Duodenal mucosa (tissue), 2 donors: ENCODE measurements at regions not wholly inside any gene's neighbourhood (a gene's known extent, or its start where the extent isn't known, plus 50 kb on each side); places are given as distances from the start of the nearest gene placed in this dataset.

ENCODE experiments used
- H3K27ac ChIP-seq: one replicate; pipeline ENCODE4 v1.7.0; 2013; ENCODE audit warnings: low read depth, low read length
- H3K27me3 ChIP-seq, 2 donors: one replicate each; pipeline ENCODE4 v1.7.0; 2013; ENCODE audit warnings: low read length in 2 of 2, control low read depth in 1 of 2; ENCODE audit not compliant: insufficient read depth in 2 of 2, control insufficient read depth in 1 of 2
- H3K36me3 ChIP-seq, 2 donors: one replicate each; pipeline ENCODE4 v1.7.0; 2013; ENCODE audit warnings: low read length in 2 of 2, control low read depth in 1 of 2; ENCODE audit not compliant: insufficient read depth in 2 of 2, control insufficient read depth in 1 of 2
- H3K4me1 ChIP-seq, 2 donors: one replicate each; pipeline ENCODE4 v1.7.0; 2013; ENCODE audit warnings: low read length in 2 of 2, control low read depth in 1 of 2; ENCODE audit not compliant: insufficient read depth in 2 of 2, control insufficient read depth in 1 of 2
- H3K4me3 ChIP-seq, 2 donors: one replicate each; pipeline ENCODE4 v1.7.0; 2013; ENCODE audit warnings: low read length in 2 of 2, low read depth in 1 of 2
- H3K9ac ChIP-seq, 2 donors: one replicate each; pipeline ENCODE4 v1.7.0; 2013; ENCODE audit warnings: low read length in 2 of 2, low read depth in 1 of 2
- H3K9me3 ChIP-seq, 2 donors: one replicate each; pipeline ENCODE4 v1.7.0; 2013; ENCODE audit warnings: low read length in 2 of 2, control low read depth in 1 of 2; ENCODE audit not compliant: control insufficient read depth in 1 of 2

DNA sequence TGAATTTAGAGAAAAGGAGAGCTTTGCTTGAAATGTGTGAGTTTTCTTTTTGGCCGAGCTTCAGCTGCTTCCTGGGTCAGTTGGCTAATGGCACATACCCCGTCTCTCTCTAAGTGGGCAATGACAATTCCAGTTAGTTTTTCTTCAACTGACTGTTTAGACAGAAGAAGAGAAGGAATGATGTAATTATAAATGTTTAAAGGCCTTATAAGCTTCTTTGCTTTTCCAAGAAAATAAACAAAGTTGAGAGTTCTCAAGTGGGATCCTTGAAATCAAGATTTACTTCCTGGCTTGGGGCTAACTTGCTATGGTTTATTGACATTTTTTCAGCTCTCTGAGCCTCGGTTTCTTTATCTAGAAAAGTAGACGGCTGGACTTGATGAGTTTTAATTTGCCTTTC, 794.9 kb upstream of the ACVR2A start:
- H3K27me3 ChIP-seq = no peaks in the 10 kb centered on the region
- H3K9me3 ChIP-seq = peaks cover 0 to 2% of the 10 kb centered on the region in 2 donors
- no peak overlapping the region for H3K27ac ChIP-seq
- H3K36me3 ChIP-seq = no peaks in the 10 kb centered on the region
- H3K4me3 ChIP-seq = no peak overlapping the region
- H3K9ac ChIP-seq = no peak overlapping the region
- peaks cover 0 to 6% of the 10 kb centered on the region in 2 donors for H3K4me1 ChIP-seq

GRCh38 chr2:147046473-147046872, 798.4 kb upstream of the ACVR2A start:
- Histone ChIP-seq H3K9me3 (no peaks in the 10 kb centered on the region), H3K27me3 (no peaks in the 10 kb centered on the region), H3K4me1 (peaks cover 0 to 14% of the 10 kb centered on the region in 2 donors), H3K4me3 (no peak overlapping the region), H3K9ac (no peak overlapping the region), H3K27ac (no peak overlapping the region), H3K36me3 (no peaks in the 10 kb centered on the region)

DNA sequence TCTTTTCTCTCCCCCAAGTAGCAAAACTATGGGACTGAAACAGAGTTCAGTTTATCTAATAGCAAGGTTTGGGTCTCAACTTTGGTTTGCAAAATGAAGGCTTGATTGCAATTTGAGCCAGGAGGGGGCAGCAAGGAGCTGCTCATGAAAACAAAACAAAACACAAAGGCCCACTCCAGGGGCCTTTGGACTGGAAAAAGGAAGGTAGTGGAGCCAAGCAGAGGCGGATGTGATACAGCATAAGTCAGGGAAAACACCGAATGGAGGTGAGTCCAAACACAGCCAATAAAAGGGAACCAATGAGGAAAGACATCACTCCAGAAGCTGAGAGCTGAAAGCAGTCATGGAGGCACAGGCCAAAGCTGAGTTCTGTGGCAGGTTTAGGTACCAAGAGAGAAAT, 799.7 kb upstream of the ACVR2A start:
- Histone ChIP-seq H3K9me3 (no peaks in the 10 kb centered on the region), H3K9ac (no peak overlapping the region), H3K4me1 (peaks cover 6 to 19% of the 10 kb centered on the region in 2 donors), H3K36me3 (no peaks in the 10 kb centered on the region), H3K27ac (no peak overlapping the region), H3K4me3 (no peak overlapping the region), H3K27me3 (no peaks in the 10 kb centered on the region)

GRCh38 chr2:147041121-147041494, 803.7 kb upstream of the ACVR2A start:
- H3K27ac ChIP-seq = no peak overlapping the region
- no peaks in the 10 kb centered on the region for H3K27me3 ChIP-seq
- H3K9me3 ChIP-seq = no peaks in the 10 kb centered on the region
- peaks cover 10 to 30% of the 10 kb centered on the region in 2 donors for H3K4me1 ChIP-seq
- no peak overlapping the region for H3K9ac ChIP-seq
- no peak overlapping the region for H3K4me3 ChIP-seq
- no peaks in the 10 kb centered on the region for H3K36me3 ChIP-seq

GRCh38 chr2:147040298-147041120, 804.3 kb upstream of the ACVR2A start:
- Histone ChIP-seq H3K36me3 (no peaks in the 10 kb centered on the region), H3K27me3 (no peaks in the 10 kb centered on the region), H3K27ac (no peak overlapping the region), H3K9me3 (no peaks in the 10 kb centered on the region), H3K4me3 (no peak overlapping the region), H3K9ac (no peak overlapping the region), H3K4me1 (peaks cover 10 to 28% of the 10 kb centered on the region in 2 donors)

GRCh38 chr2:147037048-147037447, 807.8 kb upstream of the ACVR2A start:
- H3K9me3 ChIP-seq = no peaks in the 10 kb centered on the region
- no peak overlapping the region for H3K4me3 ChIP-seq
- H3K4me1 ChIP-seq = peaks cover 19 to 43% of the 10 kb centered on the region in 2 donors
- H3K9ac ChIP-seq = no peak overlapping the region
- H3K27ac ChIP-seq = no peak overlapping the region
- H3K27me3 ChIP-seq = no peaks in the 10 kb centered on the region
- no peaks in the 10 kb centered on the region for H3K36me3 ChIP-seq

GRCh38 chr2:147033044-147033443, 811.8 kb upstream of the ACVR2A start:
- Histone ChIP-seq H3K4me1 (peaks cover 17 to 50% of the 10 kb centered on the region in 2 donors), H3K9me3 (no peaks in the 10 kb centered on the region), H3K9ac (no peak overlapping the region), H3K36me3 (no peaks in the 10 kb centered on the region), H3K27me3 (no peaks in the 10 kb centered on the region), H3K4me3 (no peak overlapping the region), H3K27ac (no peak overlapping the region)

DNA sequence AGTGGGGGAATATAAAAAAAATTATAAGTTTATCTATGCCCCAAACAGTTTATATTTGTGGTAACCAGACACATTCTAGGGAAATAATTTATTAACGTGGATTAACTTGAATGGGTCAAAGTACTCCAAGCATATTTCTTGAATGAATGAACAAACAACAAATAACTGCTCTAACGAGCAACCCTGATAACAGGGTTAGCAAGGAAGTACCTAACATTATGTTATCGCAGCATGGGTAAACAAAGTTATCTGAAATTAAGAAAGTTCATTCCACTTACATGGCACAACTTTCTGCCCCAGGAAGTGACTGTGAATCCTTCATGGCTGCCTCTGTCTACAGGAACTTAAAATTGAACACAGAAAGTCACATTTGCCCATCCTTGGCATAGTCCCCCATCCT, 812.9 kb upstream of the ACVR2A start:
- H3K27ac ChIP-seq = no peak overlapping the region
- no peaks in the 10 kb centered on the region for H3K27me3 ChIP-seq
- H3K4me1 ChIP-seq = peaks cover 17 to 50% of the 10 kb centered on the region in 2 donors

GRCh38 chr2:147030966-147031720, 813.7 kb upstream of the ACVR2A start:
- Histone ChIP-seq H3K27me3 (no peaks in the 10 kb centered on the region), H3K27ac (no peak overlapping the region), H3K9ac (no peak overlapping the region), H3K9me3 (no peaks in the 10 kb centered on the region), H3K36me3 (no peaks in the 10 kb centered on the region), H3K4me1 (peaks cover 17 to 50% of the 10 kb centered on the region in 2 donors), H3K4me3 (peak overlapping the region; percentile 10 to 16)

More for the DNA sequence above, 812.9 kb upstream of the ACVR2A start:
- H3K4me3 ChIP-seq = no peak overlapping the region
- H3K9me3 ChIP-seq = no peaks in the 10 kb centered on the region
- H3K36me3 ChIP-seq = no peaks in the 10 kb centered on the region
- H3K9ac ChIP-seq = no peak overlapping the region

- H3K9ac ChIP-seq = no peak overlapping the region
- H3K4me1 ChIP-seq = peaks cover 11 to 34% of the 10 kb centered on the region in 2 donors
- H3K27me3 ChIP-seq = no peaks in the 10 kb centered on the region
- H3K4me3 ChIP-seq = no peak overlapping the region
- H3K27ac ChIP-seq = no peak overlapping the region
- no peaks in the 10 kb centered on the region for H3K36me3 ChIP-seq
- H3K9me3 ChIP-seq = peaks cover 2 to 7% of the 10 kb centered on the region in 2 donors
Measured at GRCh38 chr2:147027436-147027835, 817.4 kb upstream of the ACVR2A start.
